Lower lobe of right lung (tissue), 2 donors: ENCODE measurements at regions not wholly inside any gene's neighbourhood (a gene's known extent, or its start where the extent isn't known, plus 50 kb on each side); places are given as distances from the start of the nearest gene placed in this dataset.
"Not testable (repeated sequence)": the region's sequence is repeated elsewhere in the genome, so short reads cannot be mapped to it uniquely, and the experiment has no call there.

Experiments used
- ATAC-seq, 2 donors: fragments of 200-7000 bp; cut with Tn5 transposase; one replicate each; pipeline ENCODE4 v1.9.1; 2020 to 2022; ENCODE audit warnings: mild to moderate bottlenecking in 2 of 2, moderate library complexity in 2 of 2
- DNase-seq: peaks from one replicate; pipeline ENCODE4 v3.0.0-alpha.2; 2020
- H3K27ac ChIP-seq: fragments of 200-600 bp; one replicate; pipeline ENCODE4 v1.8.0; 2022
- H3K27me3 ChIP-seq: fragments of 200-600 bp; one replicate; pipeline ENCODE4 v1.8.0; 2022; ENCODE audit warnings: low read depth
- H3K36me3 ChIP-seq: fragments of 200-600 bp; one replicate; pipeline ENCODE4 v1.8.0; 2022; ENCODE audit warnings: mild to moderate bottlenecking
- H3K4me1 ChIP-seq: fragments of 200-600 bp; one replicate; pipeline ENCODE4 v1.8.0; 2022
- H3K4me3 ChIP-seq: fragments of 200-600 bp; one replicate; pipeline ENCODE4 v1.8.0; 2022; ENCODE audit warnings: mild to moderate bottlenecking
- H3K9me3 ChIP-seq: fragments of 200-600 bp; one replicate; pipeline ENCODE4 v1.8.0; 2022
- CTCF ChIP-seq: fragments of 200-600 bp; IDR thresholded peaks from one replicate; pipeline ENCODE4 v1.8.0; 2022; ENCODE audit warnings: antibody characterized with exemption, mild to moderate bottlenecking
- intact Hi-C: fragments of 100-400 bp; cut with DNase I; formaldehyde crosslinking; loops from one replicate; pipeline ENCODE4 v1.11.0; 2022
- donor health status: DM: no; HTN: yes; CAD: no; lungs with severe emphysema.

- ATAC-seq (no peak), DNase-seq (no peak)
- Histone ChIP-seq H3K4me1 (no peaks in the 10 kb centered on the region), H3K27me3 (no peaks in the 10 kb centered on the region), H3K4me3 (no peak overlapping the region), H3K36me3 (no peaks in the 10 kb centered on the region), H3K9me3 (no peaks in the 10 kb centered on the region), H3K27ac (no peak overlapping the region)
- no peak for TF ChIP-seq CTCF
- intact Hi-C loops, result no loop called here
These were observed 102.0 kb downstream of the SLITRK1 start for GRCh38 chr13:83780227-83780626.

- intact Hi-C loops, result no loop called here
- no peak for ATAC-seq
- H3K4me1 ChIP-seq, result no peaks in the 10 kb centered on the region
These were observed 108.3 kb downstream of the SLITRK1 start for GRCh38 chr13:83773961-83774360.

DNA sequence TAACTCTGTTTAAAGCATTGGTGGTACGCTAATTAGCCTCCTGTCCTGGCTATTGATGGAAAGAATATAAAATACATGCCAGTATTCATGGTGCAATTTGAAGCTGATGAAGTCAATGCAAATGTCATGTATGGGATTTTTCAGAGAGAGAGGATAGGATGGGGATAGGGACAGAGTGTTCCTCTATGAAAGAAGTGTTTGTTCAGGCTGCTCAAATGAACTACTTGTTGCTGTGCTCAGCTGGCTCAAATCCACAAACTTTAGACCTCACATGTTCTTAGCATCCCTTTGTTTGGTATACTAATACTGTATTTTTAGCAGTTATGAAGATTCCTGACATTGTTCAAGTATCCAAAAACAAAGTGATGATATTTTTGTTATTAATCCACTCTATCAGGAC, 116.5 kb downstream of the SLITRK1 start:
- DNase-seq (no peak), ATAC-seq (no peak)
- H3K4me1 ChIP-seq, result no peaks in the 10 kb centered on the region
- no peaks in the 10 kb centered on the region for H3K27me3 ChIP-seq
- no peaks in the 10 kb centered on the region for H3K9me3 ChIP-seq
- H3K27ac ChIP-seq, result no peak overlapping the region
- no peak overlapping the region for H3K4me3 ChIP-seq
- intact Hi-C loops, result no loop called here
- no peaks in the 10 kb centered on the region for H3K36me3 ChIP-seq
- TF ChIP-seq CTCF, result no peak

More at GRCh38 chr13:83773961-83774360, 108.3 kb downstream of the SLITRK1 start:
- H3K4me3 ChIP-seq, result no peak overlapping the region
- no peak for DNase-seq
- no peak for TF ChIP-seq CTCF
- H3K27ac ChIP-seq, result no peak overlapping the region
- no peaks in the 10 kb centered on the region for H3K9me3 ChIP-seq
- H3K27me3 ChIP-seq, result no peaks in the 10 kb centered on the region
- no peaks in the 10 kb centered on the region for H3K36me3 ChIP-seq

DNA sequence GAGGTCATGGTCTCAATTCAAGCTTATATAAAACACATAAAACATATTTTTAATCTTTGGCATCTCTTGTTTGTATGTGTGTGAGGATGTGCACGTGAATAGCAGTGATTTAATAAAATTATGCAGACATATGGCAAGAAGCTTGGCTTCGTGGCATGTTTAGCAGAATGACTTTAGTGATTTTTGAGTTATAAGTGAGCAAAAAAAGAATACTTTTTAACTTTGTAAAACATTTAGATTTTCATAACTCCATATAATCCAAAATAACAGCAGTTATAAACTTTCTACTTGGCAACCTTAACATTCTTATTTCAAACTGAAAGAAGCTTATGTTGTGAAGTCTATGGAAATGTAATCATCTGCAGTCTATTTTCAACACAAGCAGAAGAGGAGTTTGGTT, 120.6 kb downstream of the SLITRK1 start:
- ATAC-seq, result no peak
- no peak overlapping the region for H3K4me3 ChIP-seq
- intact Hi-C loops, result no loop called here

DNA sequence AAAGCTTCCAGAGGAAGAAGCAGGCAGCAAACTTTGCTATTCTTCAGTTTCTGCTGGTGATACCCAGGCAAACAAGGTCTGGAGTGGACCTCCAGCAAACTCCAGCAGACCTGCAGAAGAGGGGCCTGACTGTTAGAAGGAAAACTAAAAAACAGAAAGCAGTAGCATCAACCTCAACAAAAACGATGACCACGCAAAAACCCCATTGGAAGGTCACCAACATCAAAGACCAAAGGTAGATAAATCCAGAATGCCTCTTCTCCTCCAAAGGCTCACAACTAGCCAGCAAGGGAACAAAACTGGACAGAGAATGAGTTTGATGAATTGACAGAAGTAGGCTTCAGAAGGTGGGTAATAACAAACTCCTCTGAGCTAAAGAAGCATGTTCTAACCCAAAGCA, 127.1 kb downstream of the SLITRK1 start:
- H3K4me3 ChIP-seq, ATAC-seq, H3K36me3 ChIP-seq, H3K4me1 ChIP-seq, DNase-seq, H3K27ac ChIP-seq, H3K27me3 ChIP-seq, intact Hi-C loops, H3K9me3 ChIP-seq: not testable (repeated sequence)

More for the DNA sequence above, 120.6 kb downstream of the SLITRK1 start:
- no peak for TF ChIP-seq CTCF
- H3K27ac ChIP-seq, result no peak overlapping the region
- DNase-seq, result no peak
- H3K4me1 ChIP-seq, result no peaks in the 10 kb centered on the region
- peaks cover 3% of the 10 kb centered on the region for H3K9me3 ChIP-seq
- no peaks in the 10 kb centered on the region for H3K36me3 ChIP-seq
- no peaks in the 10 kb centered on the region for H3K27me3 ChIP-seq

DNA sequence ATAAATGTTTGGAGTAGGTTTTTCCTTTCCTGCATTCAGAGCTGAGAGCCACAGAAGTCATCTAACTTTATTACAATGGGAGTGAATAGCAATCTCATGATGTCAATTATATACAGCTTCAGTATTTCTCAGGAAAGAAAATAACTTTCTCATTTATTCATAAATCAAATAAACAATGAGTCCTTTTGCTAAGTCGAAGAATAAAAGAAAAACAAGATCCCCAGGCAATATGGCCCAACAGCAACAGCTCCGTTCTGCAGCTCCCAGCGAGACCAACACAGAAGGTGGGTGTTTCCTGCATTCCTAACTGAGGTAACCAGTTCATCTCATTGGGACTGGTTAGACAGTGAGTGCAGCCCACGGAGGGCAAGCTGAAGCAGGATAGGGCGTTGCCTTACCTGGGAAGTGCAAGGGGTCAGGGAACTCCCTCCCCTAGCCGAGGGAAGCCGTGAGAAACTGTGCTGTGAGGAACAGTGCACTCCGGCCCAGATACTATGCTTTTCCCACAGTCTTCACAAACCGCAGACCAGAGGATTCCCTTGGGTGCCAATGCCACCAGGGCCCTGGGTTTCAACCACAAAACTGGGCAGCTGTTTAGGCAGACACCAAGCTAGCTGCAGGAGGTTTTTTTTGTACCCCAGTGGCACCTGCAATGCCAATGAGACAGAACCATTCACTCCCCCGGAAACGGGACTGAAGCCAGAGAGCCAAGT, 128.2 kb downstream of the SLITRK1 start:
- TF ChIP-seq CTCF, result no peak
- Histone ChIP-seq H3K27me3 (no peaks in the 10 kb centered on the region), H3K36me3 (no peaks in the 10 kb centered on the region), H3K4me1 (no peaks in the 10 kb centered on the region), H3K27ac (no peak overlapping the region), H3K9me3 (peaks cover 8% of the 10 kb centered on the region), H3K4me3 (no peak overlapping the region)
- intact Hi-C loops, result no loop called here
- ATAC-seq, result no peak
- DNase-seq, result no peak
